Omental fat pad (tissue), 3 donors: ENCODE measurements at regions not wholly inside any gene's neighbourhood (a gene's known extent, or its start where the extent isn't known, plus 50 kb on each side); places are given as distances from the start of the nearest gene placed in this dataset.

Source experiments
- ATAC-seq: fragments of 150-250 bp; one replicate; pipeline ENCODE4 v1.9.1; 2016; ENCODE audit warnings: mild to moderate bottlenecking, moderate library complexity; ENCODE audit not compliant: low FRiP score
- DNase-seq: peaks from one replicate; pipeline ENCODE4 v3.0.0-alpha.2; 2019; ENCODE audit warnings: low spot score
- TF ChIP-seq, protein P1 (sequence below), 3 donors: fragments of 450-650 bp; IDR thresholded peaks; one replicate each; pipeline ENCODE4 v1.5.1; 2016 to 2017; ENCODE audit warnings: antibody characterized with exemption in 3 of 3, mild to moderate bottlenecking in 3 of 3, moderate library complexity in 2 of 3

DNA sequence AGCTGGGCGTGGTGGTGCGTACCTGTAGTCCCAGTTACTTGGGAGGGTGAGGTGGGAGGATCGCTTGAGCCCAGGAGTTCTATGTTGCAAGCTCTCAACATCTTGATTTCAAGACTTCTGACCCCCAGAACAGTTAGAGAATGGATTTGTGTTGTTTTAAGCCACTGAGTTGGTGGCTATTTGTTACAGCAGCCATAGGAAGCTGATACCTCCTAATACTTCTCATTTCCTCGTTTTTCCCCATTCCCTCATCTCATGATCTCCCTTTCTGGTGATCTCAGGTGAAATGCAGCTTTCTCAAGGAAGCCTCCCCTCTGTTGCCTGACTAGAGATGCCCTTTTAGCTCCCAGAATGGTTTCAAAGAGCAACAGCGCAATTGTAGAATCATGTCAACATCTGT, 378.8 kb downstream of the TYW1 start:
- TF ChIP-seq, protein P1, sequence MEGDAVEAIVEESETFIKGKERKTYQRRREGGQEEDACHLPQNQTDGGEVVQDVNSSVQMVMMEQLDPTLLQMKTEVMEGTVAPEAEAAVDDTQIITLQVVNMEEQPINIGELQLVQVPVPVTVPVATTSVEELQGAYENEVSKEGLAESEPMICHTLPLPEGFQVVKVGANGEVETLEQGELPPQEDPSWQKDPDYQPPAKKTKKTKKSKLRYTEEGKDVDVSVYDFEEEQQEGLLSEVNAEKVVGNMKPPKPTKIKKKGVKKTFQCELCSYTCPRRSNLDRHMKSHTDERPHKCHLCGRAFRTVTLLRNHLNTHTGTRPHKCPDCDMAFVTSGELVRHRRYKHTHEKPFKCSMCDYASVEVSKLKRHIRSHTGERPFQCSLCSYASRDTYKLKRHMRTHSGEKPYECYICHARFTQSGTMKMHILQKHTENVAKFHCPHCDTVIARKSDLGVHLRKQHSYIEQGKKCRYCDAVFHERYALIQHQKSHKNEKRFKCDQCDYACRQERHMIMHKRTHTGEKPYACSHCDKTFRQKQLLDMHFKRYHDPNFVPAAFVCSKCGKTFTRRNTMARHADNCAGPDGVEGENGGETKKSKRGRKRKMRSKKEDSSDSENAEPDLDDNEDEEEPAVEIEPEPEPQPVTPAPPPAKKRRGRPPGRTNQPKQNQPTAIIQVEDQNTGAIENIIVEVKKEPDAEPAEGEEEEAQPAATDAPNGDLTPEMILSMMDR (IDR thresholded peaks at IDR 0.05), result no peak
- DNase-seq, result no peak
- no peak for ATAC-seq

DNA sequence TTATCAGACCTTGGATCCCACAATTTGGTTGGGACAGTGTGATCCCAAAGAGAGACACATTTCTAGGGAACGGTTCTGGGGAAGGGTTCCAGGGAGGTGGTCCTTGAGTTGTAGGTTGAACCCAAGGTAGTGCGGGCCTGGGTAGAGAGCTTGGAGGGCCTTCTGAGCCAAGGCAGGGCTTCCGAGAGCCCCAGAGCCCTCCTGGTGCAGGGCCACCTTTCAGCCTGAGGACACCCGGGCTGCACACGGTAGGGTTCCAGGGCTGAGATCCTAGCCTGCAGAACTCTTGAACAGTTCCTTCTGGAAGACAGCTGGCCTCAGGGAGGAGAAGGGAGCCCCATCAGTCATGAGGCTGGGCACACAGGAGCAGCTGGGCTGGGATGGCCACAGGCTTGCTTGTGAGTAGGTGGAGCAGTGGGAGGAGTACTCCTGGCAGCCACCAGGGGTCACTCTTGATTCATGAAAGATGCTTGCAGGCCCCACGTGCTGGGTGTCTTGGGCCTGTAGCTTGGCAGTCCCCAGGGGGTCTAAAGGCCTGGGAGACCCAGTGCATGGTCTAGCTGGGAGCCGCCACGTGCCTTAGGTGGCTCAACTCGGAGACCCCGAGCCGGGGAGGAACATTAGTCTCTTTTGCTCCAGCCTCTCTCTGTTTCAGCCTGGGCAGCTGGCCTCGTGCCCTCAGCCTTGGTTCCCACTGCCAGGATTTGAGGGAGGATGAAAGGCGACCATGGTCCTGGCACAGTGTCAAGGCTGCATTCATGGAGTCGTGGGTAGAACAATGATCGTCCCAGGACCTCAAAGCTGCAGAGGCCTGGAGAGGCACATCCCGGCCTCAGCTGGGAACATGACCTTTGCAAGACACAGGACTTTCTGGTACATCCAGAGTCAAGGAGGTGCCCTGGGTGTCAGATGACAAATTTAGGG, 381.6 kb downstream of the TYW1 start:
- DNase-seq, result peak; percentile 36
- ATAC-seq, result peak; percentile 37
- TF ChIP-seq, protein P1 (IDR thresholded peaks at IDR 0.05), result no peak

DNA sequence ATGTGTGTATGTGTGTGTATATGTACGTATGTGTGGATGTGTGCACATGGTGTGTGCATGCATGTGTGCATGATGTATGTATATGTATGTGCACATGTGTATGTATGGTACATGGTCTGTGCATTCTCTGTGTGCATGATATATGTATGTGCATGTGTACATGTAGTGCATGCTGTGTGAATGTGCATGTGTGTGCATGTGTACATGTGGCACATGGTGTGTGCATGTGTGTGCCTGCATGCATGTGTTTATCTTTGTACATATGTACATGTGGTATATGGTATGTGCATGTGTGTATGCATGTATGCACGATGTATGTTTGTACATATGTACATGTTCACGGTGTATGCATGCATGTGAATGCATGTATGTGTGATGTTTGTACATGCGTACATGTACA, 383.7 kb downstream of the TYW1 start:
- DNase-seq, result no peak
- no peak for ATAC-seq
- TF ChIP-seq, protein P1 (IDR thresholded peaks at IDR 0.05), result no peak

DNA sequence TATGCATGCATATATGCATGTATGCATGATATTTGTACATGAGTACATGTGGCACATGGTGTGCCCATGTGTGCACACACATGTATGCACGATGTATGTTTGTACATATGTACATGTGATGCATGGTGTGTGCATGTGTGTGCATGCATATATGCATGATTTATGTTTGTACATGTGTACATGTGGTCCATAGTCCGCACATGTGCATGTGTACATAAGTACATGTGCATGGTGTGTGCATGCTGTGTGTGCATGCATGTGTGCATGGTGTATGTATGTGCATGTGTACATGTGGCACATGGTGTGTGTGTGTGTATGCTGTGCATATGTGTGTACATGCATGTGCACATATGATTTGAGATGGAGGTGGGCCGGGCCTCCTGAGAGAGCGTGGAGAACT, 384.2 kb downstream of the TYW1 start:
- ATAC-seq, result no peak
- no peak for DNase-seq
- TF ChIP-seq, protein P1 (IDR thresholded peaks at IDR 0.05), result no peak

DNA sequence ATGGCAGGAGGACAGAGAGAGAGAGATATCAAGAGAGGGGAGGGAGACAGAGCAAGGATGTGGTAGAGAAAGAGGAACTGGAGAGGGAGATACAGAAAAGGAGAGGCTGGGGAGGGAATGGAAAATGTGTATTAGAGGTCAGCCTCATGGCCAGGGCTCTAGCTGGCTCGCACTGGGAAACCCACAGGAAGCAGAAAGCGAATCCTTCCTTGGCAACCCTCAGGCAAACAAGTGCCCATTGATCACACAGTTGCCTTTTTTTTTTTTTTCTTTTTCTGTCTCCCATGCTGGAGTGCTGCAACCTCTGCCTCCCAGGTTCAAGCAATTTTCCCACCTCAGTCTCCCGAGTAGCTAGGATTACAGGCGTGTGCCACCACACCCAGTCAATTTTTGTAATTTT, 391.2 kb downstream of the TYW1 start:
- no peak for ATAC-seq
- no peak for DNase-seq
- TF ChIP-seq, protein P1 (IDR thresholded peaks at IDR 0.05), result no peak

DNA sequence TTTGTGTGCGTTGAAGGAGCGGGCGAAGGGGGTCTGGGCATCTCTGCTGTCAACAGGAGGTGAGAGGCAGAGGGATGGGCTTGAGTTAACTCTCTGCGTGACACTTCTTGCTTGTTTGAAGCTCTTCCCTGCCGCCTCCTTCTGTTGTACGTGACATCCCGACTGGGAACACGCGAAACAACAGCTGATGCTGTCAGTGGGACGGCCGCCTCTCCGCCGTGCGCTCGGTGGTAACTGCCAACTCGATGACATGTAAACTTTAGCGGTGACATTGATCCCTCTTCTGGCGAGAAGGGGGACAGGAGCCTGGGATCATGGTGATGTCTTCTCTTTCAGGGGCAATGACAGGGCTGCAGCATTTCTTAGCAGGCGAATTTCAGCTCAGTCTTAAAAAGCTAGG, 394.5 kb downstream of the TYW1 start:
- DNase-seq (no peak), ATAC-seq (no peak)
- TF ChIP-seq, protein P1 (IDR thresholded peaks at IDR 0.05), result no peak
